ENCODE measurements at regions not wholly inside any gene's neighbourhood (a gene's known extent, or its start where the extent isn't known, plus 50 kb on each side); places are given as distances from the start of the nearest gene placed in this dataset.
"Not testable (repeated sequence)": the region's sequence is repeated elsewhere in the genome, so short reads cannot be mapped to it uniquely, and the experiment has no call there.

DNA sequence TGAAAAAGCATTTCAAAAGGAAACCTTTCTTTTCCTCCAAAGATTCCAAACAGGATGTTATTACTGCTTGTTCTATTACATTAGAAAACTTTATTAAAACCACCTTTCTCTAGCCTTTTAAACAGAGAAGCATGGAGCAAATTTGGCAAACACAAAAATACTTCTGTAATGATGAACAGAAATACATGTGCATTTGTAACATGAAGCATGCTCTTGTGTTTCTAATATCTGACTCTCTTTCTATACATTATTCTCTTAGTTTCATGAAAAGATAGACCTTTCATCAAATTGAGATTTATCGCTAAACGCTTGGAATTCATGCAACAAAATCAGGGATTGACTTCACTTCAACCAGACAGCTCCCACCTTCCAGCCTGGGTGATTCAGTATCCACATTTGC lies 152.8 kb upstream of the IRS2 start:
- H3K4me1 ChIP-seq = peaks cover 0 to 11% (median 0%) of the 10 kb centered on the region in 3 donors
- H3K4me3 ChIP-seq = no peak overlapping the region
- 93 to 97% methylated on average over 2 of the region's 2 CpGs for WGBS, 2 donors
- H3K36me3 ChIP-seq = no peaks in the 10 kb centered on the region
- intact Hi-C loops (cut with DNase I) = no loop called here
- no peaks in the 10 kb centered on the region for H3K9me3 ChIP-seq
- no peak for DNase-seq
- peaks cover 0 to 7% (median 0%) of the 10 kb centered on the region in 4 donors for H3K27me3 ChIP-seq
- no peak overlapping the region for H3K27ac ChIP-seq
- TF ChIP-seq, protein P1, sequence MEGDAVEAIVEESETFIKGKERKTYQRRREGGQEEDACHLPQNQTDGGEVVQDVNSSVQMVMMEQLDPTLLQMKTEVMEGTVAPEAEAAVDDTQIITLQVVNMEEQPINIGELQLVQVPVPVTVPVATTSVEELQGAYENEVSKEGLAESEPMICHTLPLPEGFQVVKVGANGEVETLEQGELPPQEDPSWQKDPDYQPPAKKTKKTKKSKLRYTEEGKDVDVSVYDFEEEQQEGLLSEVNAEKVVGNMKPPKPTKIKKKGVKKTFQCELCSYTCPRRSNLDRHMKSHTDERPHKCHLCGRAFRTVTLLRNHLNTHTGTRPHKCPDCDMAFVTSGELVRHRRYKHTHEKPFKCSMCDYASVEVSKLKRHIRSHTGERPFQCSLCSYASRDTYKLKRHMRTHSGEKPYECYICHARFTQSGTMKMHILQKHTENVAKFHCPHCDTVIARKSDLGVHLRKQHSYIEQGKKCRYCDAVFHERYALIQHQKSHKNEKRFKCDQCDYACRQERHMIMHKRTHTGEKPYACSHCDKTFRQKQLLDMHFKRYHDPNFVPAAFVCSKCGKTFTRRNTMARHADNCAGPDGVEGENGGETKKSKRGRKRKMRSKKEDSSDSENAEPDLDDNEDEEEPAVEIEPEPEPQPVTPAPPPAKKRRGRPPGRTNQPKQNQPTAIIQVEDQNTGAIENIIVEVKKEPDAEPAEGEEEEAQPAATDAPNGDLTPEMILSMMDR (IDR thresholded peaks at IDR 0.05) = no peak
- TF ChIP-seq POLR2A (IDR thresholded peaks at IDR 0.05) = no peak

DNA sequence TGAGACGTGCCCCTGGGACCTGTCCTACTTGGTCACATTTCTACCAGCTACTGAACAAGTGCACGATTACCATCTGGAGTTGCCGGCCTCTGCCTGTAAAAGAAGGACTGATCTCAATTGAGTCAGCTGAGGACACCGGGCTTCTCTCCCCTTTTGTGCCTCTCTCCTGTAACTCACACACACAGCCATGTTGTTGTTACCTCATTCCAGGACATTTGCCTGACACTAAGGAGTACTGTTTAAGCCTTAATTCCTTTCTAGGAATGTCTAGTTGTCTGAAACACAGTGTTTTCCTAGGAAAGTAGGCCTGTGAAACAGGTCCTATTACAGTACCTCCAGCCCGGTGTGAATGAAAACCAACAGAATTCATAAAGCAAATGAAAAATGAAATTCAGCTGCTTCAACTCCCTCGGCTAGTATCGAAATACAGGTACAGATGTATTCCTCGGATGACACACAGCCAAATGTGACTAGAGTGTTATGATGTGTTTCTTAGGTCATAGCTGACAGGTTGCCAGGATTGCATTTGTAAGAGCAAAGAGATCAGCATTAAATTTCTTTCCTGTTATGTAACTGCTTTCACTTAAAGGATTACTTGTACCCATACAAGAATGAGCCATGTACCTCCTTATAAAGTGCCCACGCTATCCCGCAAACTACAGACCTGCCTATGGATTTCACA lies 152.0 kb upstream of the IRS2 start:
- TF ChIP-seq, protein P1 (IDR thresholded peaks at IDR 0.05) = no peak
- TF ChIP-seq POLR2A (IDR thresholded peaks at IDR 0.05) = no peak
- no peak overlapping the region for H3K4me3 ChIP-seq
- intact Hi-C loops (cut with DNase I) = no loop called here
- H3K27me3 ChIP-seq = peaks cover 0 to 7% (median 0%) of the 10 kb centered on the region in 4 donors
- WGBS, 2 donors = 57 to 73% methylated on average over 10 of the region's 10 CpGs
- H3K36me3 ChIP-seq = no peaks in the 10 kb centered on the region
- H3K27ac ChIP-seq = peak overlapping the region in 2 of 4 donors; percentile 14 to 25
- no peak for DNase-seq
- H3K4me1 ChIP-seq = peaks cover 0 to 11% (median 0%) of the 10 kb centered on the region in 3 donors
- H3K9me3 ChIP-seq = no peaks in the 10 kb centered on the region

DNA sequence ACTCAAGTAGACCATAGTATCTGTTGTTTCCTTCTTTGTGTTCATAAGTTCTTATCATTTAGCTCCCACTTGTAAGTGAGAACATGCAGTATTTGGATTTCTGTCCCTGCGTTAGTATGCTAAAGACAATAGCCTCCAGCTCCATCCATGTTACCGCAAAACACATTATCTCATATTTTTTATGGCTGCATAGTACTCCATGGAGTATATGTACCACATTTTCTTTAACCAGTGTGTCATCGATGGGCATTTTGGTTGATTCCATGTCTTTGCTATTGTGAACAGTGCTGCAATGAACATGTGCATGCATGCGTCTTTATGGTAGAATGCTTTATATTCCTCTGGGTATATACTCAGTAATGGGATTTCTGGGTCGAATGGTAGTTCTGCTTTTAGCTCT lies 148.1 kb upstream of the IRS2 start:
- H3K9me3 ChIP-seq; H3K4me3 ChIP-seq; H3K36me3 ChIP-seq; H3K27ac ChIP-seq; H3K27me3 ChIP-seq; DNase-seq; intact Hi-C loops (cut with DNase I): not testable (repeated sequence)
- H3K4me1 ChIP-seq = peaks cover 0 to 11% (median 0%) of the 10 kb centered on the region in 3 donors
- WGBS, 2 donors = 89% methylated on average over 5 of the region's 5 CpGs

DNA sequence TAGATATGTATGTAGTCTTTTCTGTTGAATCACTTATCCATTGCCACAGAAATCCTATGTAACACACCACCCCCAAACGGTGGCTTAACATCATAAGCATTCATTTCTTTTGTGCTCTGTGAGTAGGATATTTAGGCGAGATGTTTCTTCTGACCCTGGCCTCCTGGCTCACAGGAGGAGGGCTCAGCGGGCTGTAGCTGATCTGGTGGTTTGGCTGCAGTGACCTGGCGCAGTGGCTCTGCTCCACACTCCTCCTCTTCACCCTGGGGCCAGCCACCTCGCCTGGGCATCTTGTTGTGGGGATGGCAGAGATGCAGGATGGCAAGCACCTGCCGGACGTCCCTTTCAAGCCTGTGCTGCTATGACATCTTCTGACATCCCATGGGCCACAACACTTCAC lies 147.1 kb upstream of the IRS2 start:
- Histone ChIP-seq H3K4me1 (peaks cover 0 to 5% (median 0%) of the 10 kb centered on the region in 3 donors), H3K27ac (no peak overlapping the region), H3K36me3 (no peaks in the 10 kb centered on the region), H3K4me3 (no peak overlapping the region), H3K9me3 (no peaks in the 10 kb centered on the region), H3K27me3 (no peaks in the 10 kb centered on the region)
- 35 to 70% methylated on average over 1 to 7 of the region's 7 CpGs for WGBS, 2 donors
- TF ChIP-seq, protein P1 (IDR thresholded peaks at IDR 0.05) = no peak
- no peak for TF ChIP-seq POLR2A (IDR thresholded peaks at IDR 0.05)
- intact Hi-C loops (cut with DNase I) = no loop called here
- no peak for DNase-seq

DNA sequence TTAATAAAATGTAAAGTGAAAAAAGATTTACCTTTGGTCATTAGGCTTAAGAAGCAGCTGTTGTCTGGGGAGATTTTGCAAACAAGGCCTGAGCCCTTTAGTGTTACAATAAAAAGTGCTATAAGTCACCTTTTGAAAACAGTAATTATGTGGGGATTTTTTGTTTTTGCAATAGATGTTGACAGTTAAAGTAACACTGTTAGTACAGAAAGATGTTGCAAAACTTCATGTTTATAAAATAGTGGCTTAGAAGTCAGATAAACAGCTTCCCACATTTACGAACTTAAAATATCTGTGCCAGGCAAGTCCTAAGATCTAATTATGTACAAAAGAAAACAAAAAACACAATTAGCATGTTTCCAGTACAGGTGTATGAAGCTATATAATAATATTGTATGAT lies 138.0 kb upstream of the IRS2 start:
- no peak for TF ChIP-seq POLR2A (IDR thresholded peaks at IDR 0.05)
- TF ChIP-seq, protein P1 (IDR thresholded peaks at IDR 0.05) = no peak
- no peak overlapping the region for H3K27ac ChIP-seq
- H3K27me3 ChIP-seq = no peaks in the 10 kb centered on the region
- H3K4me1 ChIP-seq = no peaks in the 10 kb centered on the region
- H3K9me3 ChIP-seq = no peaks in the 10 kb centered on the region
- intact Hi-C loops (cut with DNase I) = no loop called here
- 70 to 71% methylated on average over 1 of the region's 1 CpG for WGBS, 2 donors
- no peak for DNase-seq
- no peaks in the 10 kb centered on the region for H3K36me3 ChIP-seq
- no peak overlapping the region for H3K4me3 ChIP-seq

DNA sequence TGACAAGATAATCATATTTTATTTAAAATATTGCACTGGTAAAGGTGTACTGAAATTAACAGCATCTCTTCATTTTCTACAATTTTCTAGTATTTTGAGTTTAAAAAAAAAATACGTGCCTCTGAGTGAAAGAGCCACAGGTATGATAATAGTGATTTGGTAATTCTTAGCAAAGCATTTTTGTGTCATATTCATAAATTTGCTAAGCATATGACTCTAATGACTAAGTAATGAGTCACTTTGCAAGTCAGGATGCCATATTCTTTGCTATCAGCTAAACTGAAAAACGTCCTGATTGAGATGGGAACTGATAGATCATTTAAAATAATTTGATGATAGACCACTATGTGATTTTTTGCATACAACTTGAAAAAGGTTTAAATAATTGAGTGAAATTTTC lies 136.1 kb upstream of the IRS2 start:
- H3K27me3 ChIP-seq = no peaks in the 10 kb centered on the region
- intact Hi-C loops (cut with DNase I) = no loop called here
- no peak for TF ChIP-seq POLR2A (IDR thresholded peaks at IDR 0.05)
- TF ChIP-seq, protein P1 (IDR thresholded peaks at IDR 0.05) = no peak
- H3K9me3 ChIP-seq = no peaks in the 10 kb centered on the region
- no peak overlapping the region for H3K4me3 ChIP-seq
- no peaks in the 10 kb centered on the region for H3K36me3 ChIP-seq
- H3K27ac ChIP-seq = no peak overlapping the region
- DNase-seq = no peak
- WGBS, 2 donors = 40 to 57% methylated on average over 2 of the region's 2 CpGs
- no peaks in the 10 kb centered on the region for H3K4me1 ChIP-seq

Measured in esophagus squamous epithelium (tissue), 5 donors.